DOHH2 (cell line): ENCODE measurements at regions not wholly inside any gene's neighbourhood (a gene's known extent, or its start where the extent isn't known, plus 50 kb on each side); places are given as distances from the start of the nearest gene placed in this dataset.

Experiments used
- CTCF ChIP-seq: fragments of 200-600 bp; sonication (generic); IDR thresholded peaks from one replicate; pipeline ENCODE4 v1.5.1; 2014; ENCODE audit warnings: antibody characterized with exemption, mild to moderate bottlenecking, low read depth, low read length; ENCODE audit not compliant: poor library complexity, severe bottlenecking
- EZH2phosphoT487 ChIP-seq: fragments of 200-600 bp; sonication (generic); IDR thresholded peaks from 2 replicates; pipeline ENCODE4 v1.6.1; 2017; ENCODE audit warnings: borderline replicate concordance, mild to moderate bottlenecking, antibody characterized with exemption, low read length, moderate library complexity, mixed read lengths

GRCh38 chr1:47627016-47627415 lies 189.2 kb downstream of the FOXD2 start:
- TF ChIP-seq CTCF (no peak), EZH2phosphoT487 (no peak)
